GM12891 (cell line): ENCODE measurements at regions not wholly inside any gene's neighbourhood (a gene's known extent, or its start where the extent isn't known, plus 50 kb on each side); places are given as distances from the start of the nearest gene placed in this dataset.

Source experiments
- PAX5 ChIP-seq: IDR thresholded peaks from 2 replicates; pipeline ENCODE4 v1.6.1; 2011; ENCODE audit warnings: low read length, moderate library complexity, mild to moderate bottlenecking; ENCODE audit not compliant: insufficient read depth, severe bottlenecking
- POLR2A ChIP-seq: IDR thresholded peaks from 2 replicates; pipeline ENCODE4 v1.6.1; 2011; ENCODE audit warnings: low read depth, low read length, control low read depth
- POLR2AphosphoS5 ChIP-seq: IDR thresholded peaks from 2 replicates; pipeline ENCODE4 v1.6.1; 2011; ENCODE audit warnings: low read depth, low read length, control low read depth
- POU2F2 ChIP-seq: IDR thresholded peaks from 2 replicates; pipeline ENCODE4 v1.6.1; 2011; ENCODE audit warnings: low read depth, mild to moderate bottlenecking, control low read depth, low read length, moderate library complexity
- TAF1 ChIP-seq: IDR thresholded peaks from 2 replicates; pipeline ENCODE4 v1.6.1; 2011; ENCODE audit warnings: low read depth, low read length, control low read depth

GRCh38 chr9:108181441-108181840, 674.3 kb downstream of the ACTL7B start:
- no peak for TF ChIP-seq POLR2A
- no peak for TF ChIP-seq TAF1
- TF ChIP-seq POLR2AphosphoS5 = no peak
- no peak for TF ChIP-seq POU2F2
- no peak for TF ChIP-seq PAX5
